ENCODE measurements at regions not wholly inside any gene's neighbourhood (a gene's known extent, or its start where the extent isn't known, plus 50 kb on each side); places are given as distances from the start of the nearest gene placed in this dataset.

DNA sequence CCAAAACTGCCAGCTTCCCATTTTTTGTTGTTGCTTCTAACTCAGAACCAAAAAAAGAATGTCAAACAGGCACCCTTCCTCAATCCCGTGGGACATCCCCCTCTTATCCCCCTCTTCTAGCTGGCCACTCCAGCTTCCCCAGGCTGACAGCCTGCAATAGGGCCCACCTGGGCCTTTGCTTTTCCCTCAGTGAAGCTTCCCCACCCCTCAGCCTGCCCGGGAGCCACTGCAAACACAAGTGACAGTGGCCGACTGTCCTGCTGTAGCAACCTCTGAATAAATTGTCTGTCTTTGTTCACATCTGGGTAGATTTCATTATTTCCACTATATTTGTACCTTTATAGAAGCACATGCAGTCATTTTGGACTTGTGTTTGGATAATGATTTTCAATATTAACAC, 245.3 kb downstream of the GADD45G start:
- no peaks in the 10 kb centered on the region for H4K20me1 ChIP-seq (ENCODE audit: insufficient read depth, low read length)
- H3K4me3 ChIP-seq (ENCODE audit: low read length): no peak overlapping the region
- H3K9ac ChIP-seq (ENCODE audit: low read length): no peak overlapping the region
- DNase-seq: no peak
- no peaks in the 10 kb centered on the region for H3K27me3 ChIP-seq (replicated peaks; ENCODE audit: insufficient read depth, low read length)
- no peak overlapping the region for H2AFZ ChIP-seq (ENCODE audit: low read length)
- no peaks in the 10 kb centered on the region for H3K9me3 ChIP-seq (replicated peaks; ENCODE audit: insufficient read depth, low read length)
- no peak overlapping the region for H3K4me2 ChIP-seq (ENCODE audit: low read depth, low read length)
- H3F3A ChIP-seq (ENCODE audit: insufficient read depth, low read length): no peaks in the 10 kb centered on the region
- H3K36me3 ChIP-seq (replicated peaks; ENCODE audit: insufficient read depth, low read length): no peaks in the 10 kb centered on the region
- H3K9me2 ChIP-seq (replicated peaks; ENCODE audit: insufficient read depth, low read length): no peaks in the 10 kb centered on the region
- TF ChIP-seq EZH2phosphoT487 (IDR thresholded peaks at IDR 0.05; ENCODE audit: low read length): no peak
- no peak for TF ChIP-seq EZH2 (optimal IDR thresholded peaks at IDR 0.05; ENCODE audit: low read depth, low read length)
- H3K4me1 ChIP-seq (ENCODE audit: low read length): no peaks in the 10 kb centered on the region
- H3K27ac ChIP-seq (ENCODE audit: low read length): no peak overlapping the region
- no peaks in the 10 kb centered on the region for H3K79me2 ChIP-seq (ENCODE audit: low read length)

DNA sequence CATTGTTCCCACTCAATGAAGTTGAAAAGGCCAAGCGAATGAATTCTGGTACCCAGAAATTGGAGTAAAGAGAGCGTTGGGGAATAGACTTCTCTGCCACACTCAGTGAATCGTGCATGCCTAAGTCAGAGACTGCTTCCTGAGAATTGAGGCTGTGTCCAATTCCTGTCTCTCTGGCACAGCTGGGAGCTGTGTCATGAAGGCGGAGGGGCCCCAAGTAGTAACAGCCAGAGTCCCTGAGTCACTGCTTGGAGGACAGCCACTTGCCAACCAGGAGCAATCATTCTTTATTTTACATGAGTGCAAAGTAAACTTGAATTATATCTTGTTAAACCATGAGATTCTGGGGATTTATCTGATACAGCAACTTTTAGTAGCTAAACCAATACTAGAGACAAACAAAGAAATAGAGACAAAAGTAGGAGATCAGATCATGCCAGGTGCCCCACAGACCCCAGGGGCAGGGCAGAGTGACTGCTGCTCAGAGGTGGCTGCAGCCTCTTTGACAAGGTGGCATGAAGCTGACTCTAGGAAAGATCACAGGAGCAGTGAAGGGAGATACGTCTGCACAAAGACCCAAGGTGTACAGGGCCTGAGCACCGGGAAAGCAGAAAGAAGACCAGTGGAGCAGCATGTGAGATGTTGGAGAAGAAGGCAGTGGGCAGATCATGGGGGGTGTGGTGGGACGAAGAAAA, 246.0 kb downstream of the GADD45G start:
- H3K4me3 ChIP-seq (ENCODE audit: low read length): no peak overlapping the region
- no peak overlapping the region for H3K27ac ChIP-seq (ENCODE audit: low read length)
- DNase-seq: no peak
- TF ChIP-seq, protein P1, sequence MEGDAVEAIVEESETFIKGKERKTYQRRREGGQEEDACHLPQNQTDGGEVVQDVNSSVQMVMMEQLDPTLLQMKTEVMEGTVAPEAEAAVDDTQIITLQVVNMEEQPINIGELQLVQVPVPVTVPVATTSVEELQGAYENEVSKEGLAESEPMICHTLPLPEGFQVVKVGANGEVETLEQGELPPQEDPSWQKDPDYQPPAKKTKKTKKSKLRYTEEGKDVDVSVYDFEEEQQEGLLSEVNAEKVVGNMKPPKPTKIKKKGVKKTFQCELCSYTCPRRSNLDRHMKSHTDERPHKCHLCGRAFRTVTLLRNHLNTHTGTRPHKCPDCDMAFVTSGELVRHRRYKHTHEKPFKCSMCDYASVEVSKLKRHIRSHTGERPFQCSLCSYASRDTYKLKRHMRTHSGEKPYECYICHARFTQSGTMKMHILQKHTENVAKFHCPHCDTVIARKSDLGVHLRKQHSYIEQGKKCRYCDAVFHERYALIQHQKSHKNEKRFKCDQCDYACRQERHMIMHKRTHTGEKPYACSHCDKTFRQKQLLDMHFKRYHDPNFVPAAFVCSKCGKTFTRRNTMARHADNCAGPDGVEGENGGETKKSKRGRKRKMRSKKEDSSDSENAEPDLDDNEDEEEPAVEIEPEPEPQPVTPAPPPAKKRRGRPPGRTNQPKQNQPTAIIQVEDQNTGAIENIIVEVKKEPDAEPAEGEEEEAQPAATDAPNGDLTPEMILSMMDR (IDR thresholded peaks at IDR 0.05; ENCODE audit: low read length): no peak
- TF ChIP-seq EZH2 (optimal IDR thresholded peaks at IDR 0.05; ENCODE audit: low read depth, low read length): no peak
- H3K4me2 ChIP-seq (ENCODE audit: low read depth, low read length): no peak overlapping the region
- no peaks in the 10 kb centered on the region for H3K9me2 ChIP-seq (replicated peaks; ENCODE audit: insufficient read depth, low read length)
- H3K4me1 ChIP-seq (ENCODE audit: low read length): no peaks in the 10 kb centered on the region
- no peaks in the 10 kb centered on the region for H4K20me1 ChIP-seq (ENCODE audit: insufficient read depth, low read length)
- H3K9me3 ChIP-seq (replicated peaks; ENCODE audit: insufficient read depth, low read length): no peaks in the 10 kb centered on the region
- no peaks in the 10 kb centered on the region for H3K36me3 ChIP-seq (replicated peaks; ENCODE audit: insufficient read depth, low read length)
- H3F3A ChIP-seq (ENCODE audit: insufficient read depth, low read length): no peaks in the 10 kb centered on the region
- no peaks in the 10 kb centered on the region for H3K79me2 ChIP-seq (ENCODE audit: low read length)
- no peak overlapping the region for H2AFZ ChIP-seq (ENCODE audit: low read length)
- no peak overlapping the region for H3K9ac ChIP-seq (ENCODE audit: low read length)
- no peaks in the 10 kb centered on the region for H3K27me3 ChIP-seq (replicated peaks; ENCODE audit: insufficient read depth, low read length)

DNA sequence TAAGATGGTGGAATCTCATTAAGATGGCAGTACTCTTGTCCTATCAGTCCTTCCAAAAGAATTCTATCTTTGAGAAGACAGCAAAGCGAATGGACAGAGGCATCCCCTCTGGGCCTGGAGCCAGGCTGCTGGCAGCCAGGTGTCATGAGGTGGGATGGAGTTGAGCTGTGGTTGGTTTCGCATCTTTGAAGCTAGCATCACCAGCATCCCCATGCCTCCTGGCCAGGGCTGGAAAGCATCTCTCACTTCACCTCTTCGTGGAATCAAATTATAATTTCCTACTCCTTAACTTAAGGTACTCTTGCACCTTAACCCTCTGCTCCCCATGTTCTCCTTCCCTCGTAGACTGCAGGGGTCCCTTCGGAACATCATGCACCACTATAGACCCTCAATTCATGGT, 248.3 kb downstream of the GADD45G start:
- H3K79me2 ChIP-seq (ENCODE audit: low read length): no peaks in the 10 kb centered on the region
- no peak for TF ChIP-seq EZH2 (optimal IDR thresholded peaks at IDR 0.05; ENCODE audit: low read depth, low read length)
- TF ChIP-seq, protein P1 (IDR thresholded peaks at IDR 0.05; ENCODE audit: low read length): no peak
- H3K4me3 ChIP-seq (ENCODE audit: low read length): no peak overlapping the region
- no peaks in the 10 kb centered on the region for H3F3A ChIP-seq (ENCODE audit: insufficient read depth, low read length)
- H3K9ac ChIP-seq (ENCODE audit: low read length): no peak overlapping the region
- H3K9me2 ChIP-seq (replicated peaks; ENCODE audit: insufficient read depth, low read length): no peaks in the 10 kb centered on the region
- no peaks in the 10 kb centered on the region for H3K4me1 ChIP-seq (ENCODE audit: low read length)
- H3K36me3 ChIP-seq (replicated peaks; ENCODE audit: insufficient read depth, low read length): no peaks in the 10 kb centered on the region
- no peak overlapping the region for H3K4me2 ChIP-seq (ENCODE audit: low read depth, low read length)
- H2AFZ ChIP-seq (ENCODE audit: low read length): no peak overlapping the region
- DNase-seq: no peak
- no peaks in the 10 kb centered on the region for H3K27me3 ChIP-seq (replicated peaks; ENCODE audit: insufficient read depth, low read length)
- H3K9me3 ChIP-seq (replicated peaks; ENCODE audit: insufficient read depth, low read length): no peaks in the 10 kb centered on the region
- no peak overlapping the region for H3K27ac ChIP-seq (ENCODE audit: low read length)
- no peaks in the 10 kb centered on the region for H4K20me1 ChIP-seq (ENCODE audit: insufficient read depth, low read length)

DNA sequence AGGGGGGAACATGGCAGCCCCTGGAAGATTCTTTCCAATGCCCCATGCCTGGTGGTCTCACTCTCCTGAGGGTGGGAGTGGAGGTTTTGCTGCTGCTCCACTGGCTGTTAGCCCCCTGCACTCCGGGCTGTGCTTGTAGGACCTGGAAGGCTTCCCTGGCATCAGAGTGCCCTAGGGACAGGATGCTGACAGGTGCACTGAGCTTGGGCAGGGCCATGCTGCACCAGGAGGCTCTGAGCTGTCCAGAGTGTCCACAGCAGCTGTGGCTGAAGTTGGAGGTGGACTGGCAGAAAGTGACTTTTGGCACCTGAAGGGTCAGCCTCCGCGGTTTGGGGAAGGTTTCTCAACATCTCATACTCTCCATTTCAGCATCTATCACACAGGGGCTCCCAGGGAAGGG, 249.1 kb downstream of the GADD45G start:
- no peak for DNase-seq
- no peaks in the 10 kb centered on the region for H3K9me2 ChIP-seq (replicated peaks; ENCODE audit: insufficient read depth, low read length)
- H3K79me2 ChIP-seq (ENCODE audit: low read length): no peaks in the 10 kb centered on the region
- H3F3A ChIP-seq (ENCODE audit: insufficient read depth, low read length): no peaks in the 10 kb centered on the region
- H3K4me2 ChIP-seq (ENCODE audit: low read depth, low read length): no peak overlapping the region
- H2AFZ ChIP-seq (ENCODE audit: low read length): no peak overlapping the region
- no peaks in the 10 kb centered on the region for H4K20me1 ChIP-seq (ENCODE audit: insufficient read depth, low read length)
- no peak overlapping the region for H3K9ac ChIP-seq (ENCODE audit: low read length)
- no peak overlapping the region for H3K27ac ChIP-seq (ENCODE audit: low read length)
- no peaks in the 10 kb centered on the region for H3K4me1 ChIP-seq (ENCODE audit: low read length)
- H3K27me3 ChIP-seq (replicated peaks; ENCODE audit: insufficient read depth, low read length): no peaks in the 10 kb centered on the region
- no peak for TF ChIP-seq EZH2 (optimal IDR thresholded peaks at IDR 0.05; ENCODE audit: low read depth, low read length)
- no peak for TF ChIP-seq EZH2phosphoT487 (IDR thresholded peaks at IDR 0.05; ENCODE audit: low read length)
- TF ChIP-seq, protein P1 (IDR thresholded peaks at IDR 0.05; ENCODE audit: low read length): no peak
- H3K36me3 ChIP-seq (replicated peaks; ENCODE audit: insufficient read depth, low read length): no peaks in the 10 kb centered on the region
- H3K4me3 ChIP-seq (ENCODE audit: low read length): no peak overlapping the region
- no peaks in the 10 kb centered on the region for H3K9me3 ChIP-seq (replicated peaks; ENCODE audit: insufficient read depth, low read length)
